ENCODE measurements at regions not wholly inside any gene's neighbourhood (a gene's known extent, or its start where the extent isn't known, plus 50 kb on each side); places are given as distances from the start of the nearest gene placed in this dataset.

DNA sequence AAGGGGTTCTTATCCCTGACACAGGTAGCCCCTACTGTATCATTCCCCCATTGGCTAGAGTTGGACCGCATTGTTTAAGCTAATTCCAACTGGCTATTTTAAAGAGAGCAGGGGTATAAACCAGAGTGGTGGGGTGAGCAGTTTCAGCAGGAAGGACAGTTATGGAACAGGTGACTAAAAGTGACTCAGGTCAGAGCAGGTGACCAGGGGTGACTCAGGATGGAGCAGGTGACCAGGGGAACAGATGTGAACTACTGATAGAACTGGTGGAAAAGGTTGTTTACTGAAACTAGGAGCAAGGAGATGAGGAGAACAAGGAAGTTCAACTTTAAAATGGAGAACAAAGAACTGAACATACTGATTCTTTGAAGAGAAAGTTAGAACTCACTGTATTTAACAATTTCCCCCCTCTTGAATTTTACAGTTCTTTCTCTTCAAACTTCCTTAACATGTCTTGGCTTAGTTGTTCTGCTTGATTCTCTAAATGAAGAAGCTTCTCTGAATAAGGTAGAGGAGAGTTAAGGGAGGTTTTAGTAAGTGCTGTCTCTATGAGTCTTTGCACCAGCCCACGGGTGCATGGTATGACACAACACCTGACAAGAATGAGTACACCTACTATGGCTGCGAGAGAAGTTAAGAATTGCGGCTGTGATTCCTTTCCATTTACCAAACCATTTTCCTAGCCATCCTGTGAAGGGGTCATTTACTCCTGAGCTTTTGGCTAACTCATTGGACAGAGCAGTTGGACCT, 83.4 kb upstream of the WNT7A start:
- no peak for TF ChIP-seq MAX (IDR thresholded peaks at IDR 0.05; ENCODE audit: insufficient read depth, insufficient read length)
- TF ChIP-seq POLR2A (IDR thresholded peaks at IDR 0.05; ENCODE audit: low read depth, low read length): no peak
- TF ChIP-seq CTCF (IDR thresholded peaks at IDR 0.05; ENCODE audit: extremely low read depth in 1 of 2, insufficient read depth in 1 of 2, low read depth in 1 of 2, low read length in 2 of 2): no peak
- TF ChIP-seq POLR2AphosphoS5 (IDR thresholded peaks at IDR 0.05; ENCODE audit: insufficient read depth, low read depth, low read length): no peak
- no peak for TF ChIP-seq EZH2 (IDR thresholded peaks at IDR 0.05; ENCODE audit: borderline replicate concordance, low read depth, low read length, severe bottlenecking)
- no peak for TF ChIP-seq FOS (IDR thresholded peaks at IDR 0.05; ENCODE audit: borderline replicate concordance, insufficient read depth, low read length)
- no peak for TF ChIP-seq MYC (IDR thresholded peaks at IDR 0.05; ENCODE audit: low read depth, low read length)
- TF ChIP-seq GATA2 (IDR thresholded peaks at IDR 0.05; ENCODE audit: insufficient read depth, insufficient read length, low read depth, low read length): no peak
- TF ChIP-seq JUN (IDR thresholded peaks at IDR 0.05; ENCODE audit: borderline replicate concordance, insufficient read depth, insufficient read length, low read depth): no peak

Measured in endothelial cell of umbilical vein (primary cell).